Stimulated activated CD8-positive, alpha-beta memory T cell treated with anti-CD3 and anti-CD28 coated beads, Interleukin-4, amount 100 ng/mL, for 1 hour (primary cell): ENCODE measurements at regions not wholly inside any gene's neighbourhood (a gene's known extent, or its start where the extent isn't known, plus 50 kb on each side); places are given as distances from the start of the nearest gene placed in this dataset.

Experiments
- DNase-seq, 2 donors: peaks; one replicate each; pipeline ENCODE4 v3.0.0-alpha.2; 2020; ENCODE audit warnings: low read depth in 2 of 2, low spot score in 1 of 2

GRCh38 chr6:140061110-140062042, 686.9 kb upstream of the CITED2 start:
- no peak for DNase-seq

- DNase-seq: no peak
Measured at GRCh38 chr6:140059947-140060346, 685.5 kb upstream of the CITED2 start.

- DNase-seq: no peak
Measured at GRCh38 chr6:140058863-140059262, 684.4 kb upstream of the CITED2 start.

- DNase-seq: no peak
Measured at GRCh38 chr6:140052736-140053729, 678.6 kb upstream of the CITED2 start.

GRCh38 chr6:140051521-140052512, 677.4 kb upstream of the CITED2 start:
- DNase-seq: no peak

- no peak for DNase-seq
Measured at GRCh38 chr6:140050101-140050995, 675.9 kb upstream of the CITED2 start.

- DNase-seq: no peak
Measured at GRCh38 chr6:140049251-140049650, 674.8 kb upstream of the CITED2 start.

GRCh38 chr6:140048202-140048790, 673.8 kb upstream of the CITED2 start:
- no peak for DNase-seq

GRCh38 chr6:140047321-140047720, 672.9 kb upstream of the CITED2 start:
- no peak for DNase-seq

GRCh38 chr6:140046016-140046632, 671.7 kb upstream of the CITED2 start:
- no peak for DNase-seq

- no peak for DNase-seq
Measured at GRCh38 chr6:140045116-140045515, 670.7 kb upstream of the CITED2 start.

- no peak for DNase-seq
Measured at GRCh38 chr6:140044626-140045025, 670.2 kb upstream of the CITED2 start.

- no peak for DNase-seq
Measured at GRCh38 chr6:140043762-140044378, 669.4 kb upstream of the CITED2 start.

GRCh38 chr6:140043357-140043756, 668.9 kb upstream of the CITED2 start:
- no peak for DNase-seq

- no peak for DNase-seq
Measured at GRCh38 chr6:140041571-140042332, 667.3 kb upstream of the CITED2 start.

GRCh38 chr6:140041056-140041455, 666.6 kb upstream of the CITED2 start:
- DNase-seq: no peak

- no peak for DNase-seq
Measured at GRCh38 chr6:140040396-140040795, 665.9 kb upstream of the CITED2 start.
